Caco-2 (cell line): ENCODE measurements at regions not wholly inside any gene's neighbourhood (a gene's known extent, or its start where the extent isn't known, plus 50 kb on each side); places are given as distances from the start of the nearest gene placed in this dataset.
A peak's percentile ranks its signal among the peaks of the same experiment; 100 is the strongest.

Experiments
- BruUV-seq: library from RNA; stranded (reverse); fragments of 400-500 nt; replicated peaks from 2 replicates; lab custom pipeline; 2021; lab: Mats Ljungman, UMichigan
- CTCF ChIA-PET: fragments of 300-600 bp; sonication (Branson Sonifier 250); formaldehyde crosslinking; loops from one replicate; lab custom pipeline; 2022; ENCODE audit warnings: antibody characterized with exemption; lab: Charles Lee
- POLR2A ChIA-PET: fragments of 300-600 bp; sonication (Branson Sonifier 250); formaldehyde crosslinking; loops from one replicate; lab custom pipeline; 2022; ENCODE audit warnings: antibody characterized with exemption; lab: Charles Lee
- DNase-seq, 2 experiments: peaks; one replicate each; pipeline versions ENCODE4 v3.0.0 to v3.0.0-alpha.2; 2020 to 2022
- H3K27me3 ChIP-seq: replicated peaks from 2 replicates; pipeline ENCODE4 v1.6.0; 2011; ENCODE audit warnings: low read length; ENCODE audit not compliant: control insufficient read depth, insufficient read depth
- H3K36me3 ChIP-seq: 2 replicates; pipeline ENCODE4 v1.5.1; 2011; ENCODE audit warnings: low read length; ENCODE audit not compliant: control insufficient read depth, insufficient read depth
- H3K4me1 ChIP-seq: fragments of 250-450 bp; sonication (Bioruptor Pico); 2 replicates; pipeline ENCODE4 v1.5.1; 2020; ENCODE audit warnings: mild to moderate bottlenecking
- H3K4me3 ChIP-seq: 2 replicates; pipeline ENCODE4 v1.5.1; 2011; ENCODE audit warnings: low read depth, mild to moderate bottlenecking, control low read depth, low read length
- H3K9me3 ChIP-seq: fragments of 250-450 bp; sonication (Bioruptor Pico); 2 replicates; pipeline ENCODE4 v1.5.1; 2020; ENCODE audit warnings: mild to moderate bottlenecking, moderate library complexity
- H3K27ac Mint-ChIP-seq: one replicate; pipeline ENCODE4 v1.8.0; 2022; ENCODE audit warnings: mixed read lengths; ENCODE audit not compliant: unreplicated experiment
- H3K27me3 Mint-ChIP-seq: one replicate; pipeline ENCODE4 v1.8.0; 2022; ENCODE audit warnings: mixed read lengths; ENCODE audit not compliant: insufficient read depth, unreplicated experiment
- H3K36me3 Mint-ChIP-seq: one replicate; pipeline ENCODE4 v1.8.0; 2022; ENCODE audit warnings: mild to moderate bottlenecking, mixed read lengths; ENCODE audit not compliant: insufficient read depth, unreplicated experiment
- H3K4me1 Mint-ChIP-seq: one replicate; pipeline ENCODE4 v1.8.0; 2022; ENCODE audit warnings: low read depth, mixed read lengths; ENCODE audit not compliant: unreplicated experiment
- H3K4me3 Mint-ChIP-seq: one replicate; pipeline ENCODE4 v1.8.0; 2022; ENCODE audit warnings: mild to moderate bottlenecking, moderate library complexity, mixed read lengths; ENCODE audit not compliant: unreplicated experiment
- H3K9me3 Mint-ChIP-seq: one replicate; pipeline ENCODE4 v1.8.0; 2022; ENCODE audit warnings: mixed read lengths; ENCODE audit not compliant: unreplicated experiment
- intact Hi-C: fragments of 100-400 bp; cut with micrococcal nuclease; formaldehyde crosslinking; loops from one replicate; pipeline ENCODE4 v1.10.0; 2022; ENCODE audit not compliant: unreplicated experiment
- TF ChIP-seq, protein P1 (sequence below), 2 experiments: fragments of 200-600 bp in 1 of 2; IDR thresholded peaks; 1 replicate in 1 of 2; 2 replicates in 1 of 2; pipeline versions ENCODE4 v1.5.1 to v1.8.0; 2011 to 2022; ENCODE audit warnings: antibody characterized with exemption in 1 of 2, control low read depth in 1 of 2, inconsistent platforms in 1 of 2, low read depth in 1 of 2, low read length in 1 of 2, mild to moderate bottlenecking in 1 of 2, moderate library complexity in 1 of 2; ENCODE audit not compliant: insufficient read depth in 1 of 2, severe bottlenecking in 1 of 2, unreplicated experiment in 1 of 2

DNA sequence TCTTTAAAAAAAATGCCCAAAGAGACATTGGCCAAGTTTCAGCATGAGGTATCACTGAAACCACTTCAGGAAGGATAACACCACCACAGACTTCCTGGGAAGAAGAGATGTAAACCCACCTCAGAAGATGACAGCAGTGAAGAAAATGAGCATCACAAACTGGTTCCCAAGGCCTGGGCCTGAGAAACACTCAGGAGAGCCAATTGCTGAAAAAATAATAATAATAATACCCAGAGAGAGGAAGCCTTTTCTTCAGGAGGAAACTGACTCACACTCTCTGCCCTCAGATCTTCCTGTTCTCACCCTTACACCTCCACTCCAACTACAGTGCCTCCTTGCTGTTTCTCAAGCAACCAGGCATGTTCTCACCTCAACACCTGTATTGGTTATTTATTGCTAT, 68.1 kb upstream of the MAFB start:
- Histone ChIP-seq H3K4me1 (no peaks in the 10 kb centered on the region), H3K27me3 (peaks cover 3% of the 10 kb centered on the region; the same call in 1 of the 2 replicates), H3K36me3 (no peaks in the 10 kb centered on the region), H3K9me3 (no peaks in the 10 kb centered on the region), H3K4me3 (no peak overlapping the region)
- Mint-ChIP-seq H3K27me3 (peaks cover 24% of the 10 kb centered on the region), H3K36me3 (no peaks in the 10 kb centered on the region), H3K4me1 (no peaks in the 10 kb centered on the region), H3K27ac (no peak overlapping the region), H3K4me3 (no peak overlapping the region), H3K9me3 (no peaks in the 10 kb centered on the region)
- ChIA-PET CTCF (no interaction called here), POLR2A (no interaction called here)
- TF ChIP-seq, protein P1, sequence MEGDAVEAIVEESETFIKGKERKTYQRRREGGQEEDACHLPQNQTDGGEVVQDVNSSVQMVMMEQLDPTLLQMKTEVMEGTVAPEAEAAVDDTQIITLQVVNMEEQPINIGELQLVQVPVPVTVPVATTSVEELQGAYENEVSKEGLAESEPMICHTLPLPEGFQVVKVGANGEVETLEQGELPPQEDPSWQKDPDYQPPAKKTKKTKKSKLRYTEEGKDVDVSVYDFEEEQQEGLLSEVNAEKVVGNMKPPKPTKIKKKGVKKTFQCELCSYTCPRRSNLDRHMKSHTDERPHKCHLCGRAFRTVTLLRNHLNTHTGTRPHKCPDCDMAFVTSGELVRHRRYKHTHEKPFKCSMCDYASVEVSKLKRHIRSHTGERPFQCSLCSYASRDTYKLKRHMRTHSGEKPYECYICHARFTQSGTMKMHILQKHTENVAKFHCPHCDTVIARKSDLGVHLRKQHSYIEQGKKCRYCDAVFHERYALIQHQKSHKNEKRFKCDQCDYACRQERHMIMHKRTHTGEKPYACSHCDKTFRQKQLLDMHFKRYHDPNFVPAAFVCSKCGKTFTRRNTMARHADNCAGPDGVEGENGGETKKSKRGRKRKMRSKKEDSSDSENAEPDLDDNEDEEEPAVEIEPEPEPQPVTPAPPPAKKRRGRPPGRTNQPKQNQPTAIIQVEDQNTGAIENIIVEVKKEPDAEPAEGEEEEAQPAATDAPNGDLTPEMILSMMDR (IDR thresholded peaks at IDR 0.05; ENCODE audit: insufficient read depth in 1 of 2, low read depth in 1 of 2, low read length in 1 of 2, severe bottlenecking in 1 of 2, unreplicated experiment in 1 of 2), result no peak
- intact Hi-C loops, result no loop called here
- BruUV-seq, result no TSS peak
- DNase-seq, result peak in 1 of 2 experiments; percentile 4

GRCh38 chr20:40758790-40759189, 69.8 kb upstream of the MAFB start:
- no peaks in the 10 kb centered on the region for H3K36me3 Mint-ChIP-seq
- peaks cover 18% of the 10 kb centered on the region for H3K27me3 Mint-ChIP-seq
- no peak overlapping the region for H3K27ac Mint-ChIP-seq
- no peaks in the 10 kb centered on the region for H3K9me3 Mint-ChIP-seq
- no peak overlapping the region for H3K4me3 Mint-ChIP-seq
- H3K4me1 Mint-ChIP-seq, result no peaks in the 10 kb centered on the region
- Histone ChIP-seq H3K9me3 (no peaks in the 10 kb centered on the region), H3K4me3 (no peak overlapping the region), H3K4me1 (no peaks in the 10 kb centered on the region), H3K36me3 (no peaks in the 10 kb centered on the region), H3K27me3 (peaks cover 3% of the 10 kb centered on the region; the same call in 1 of the 2 replicates)
- TF ChIP-seq, protein P1 (IDR thresholded peaks at IDR 0.05; ENCODE audit: insufficient read depth in 1 of 2, low read depth in 1 of 2, low read length in 1 of 2, severe bottlenecking in 1 of 2, unreplicated experiment in 1 of 2), result no peak
- POLR2A ChIA-PET, result no interaction called here
- DNase-seq, result peak in 1 of 2 experiments; percentile 15
- intact Hi-C loops, result no loop called here
- CTCF ChIA-PET, result no interaction called here
- BruUV-seq, result no TSS peak

GRCh38 chr20:40760399-40760798, 71.4 kb upstream of the MAFB start:
- H3K36me3 Mint-ChIP-seq, result no peaks in the 10 kb centered on the region
- ChIA-PET POLR2A (no interaction called here), CTCF (no interaction called here)
- BruUV-seq, result no TSS peak
- no peaks in the 10 kb centered on the region for H3K4me1 Mint-ChIP-seq
- no peak overlapping the region for H3K4me3 Mint-ChIP-seq
- no peak for DNase-seq
- no peaks in the 10 kb centered on the region for H3K4me1 ChIP-seq
- no peak overlapping the region for H3K4me3 ChIP-seq
- intact Hi-C loops, result no loop called here
- H3K27me3 Mint-ChIP-seq, result peaks cover 26% of the 10 kb centered on the region
- H3K9me3 ChIP-seq, result no peaks in the 10 kb centered on the region
- H3K9me3 Mint-ChIP-seq, result no peaks in the 10 kb centered on the region
- H3K27ac Mint-ChIP-seq, result no peak overlapping the region
- TF ChIP-seq, protein P1 (IDR thresholded peaks at IDR 0.05; ENCODE audit: insufficient read depth in 1 of 2, low read depth in 1 of 2, low read length in 1 of 2, severe bottlenecking in 1 of 2, unreplicated experiment in 1 of 2), result no peak
- H3K27me3 ChIP-seq, result peaks cover 3% of the 10 kb centered on the region; the same call in 1 of the 2 replicates
- no peaks in the 10 kb centered on the region for H3K36me3 ChIP-seq
